ENCODE measurements at regions not wholly inside any gene's neighbourhood (a gene's known extent, or its start where the extent isn't known, plus 50 kb on each side); places are given as distances from the start of the nearest gene placed in this dataset.
"Not testable (repeated sequence)": the region's sequence is repeated elsewhere in the genome, so short reads cannot be mapped to it uniquely, and the experiment has no call there.

GRCh38 chr13:70985371-70985770 lies 877.1 kb upstream of the KLHL1 start:
- DNase-seq, result no peak

- not testable (repeated sequence) for DNase-seq
Measured at GRCh38 chr13:70981219-70981618, 873.0 kb upstream of the KLHL1 start.

GRCh38 chr13:70969321-70969720 lies 861.1 kb upstream of the KLHL1 start:
- DNase-seq, result no peak

GRCh38 chr13:70967564-70967963 lies 859.3 kb upstream of the KLHL1 start:
- DNase-seq, result no peak

- no peak for DNase-seq
Measured at GRCh38 chr13:70964874-70965273, 856.6 kb upstream of the KLHL1 start.

GRCh38 chr13:70964124-70964523 lies 855.9 kb upstream of the KLHL1 start:
- DNase-seq, result no peak

- DNase-seq, result peak; percentile 11
Measured at GRCh38 chr13:70960841-70961443, 852.7 kb upstream of the KLHL1 start.

GRCh38 chr13:70959035-70959775 lies 851.0 kb upstream of the KLHL1 start:
- DNase-seq, result peak; percentile 27

GRCh38 chr13:70955887-70956286 lies 847.6 kb upstream of the KLHL1 start:
- no peak for DNase-seq

GRCh38 chr13:70950664-70951063 lies 842.4 kb upstream of the KLHL1 start:
- no peak for DNase-seq

GRCh38 chr13:70945506-70945905 lies 837.3 kb upstream of the KLHL1 start:
- DNase-seq, result no peak

- no peak for DNase-seq
Measured at GRCh38 chr13:70941454-70941853, 833.2 kb upstream of the KLHL1 start.

- DNase-seq, result no peak
Measured at GRCh38 chr13:70938462-70938861, 830.2 kb upstream of the KLHL1 start.

- no peak for DNase-seq
Measured at GRCh38 chr13:70932511-70932910, 824.3 kb upstream of the KLHL1 start.

GRCh38 chr13:70923863-70924752 lies 815.9 kb upstream of the KLHL1 start:
- no peak for DNase-seq

GRCh38 chr13:70911286-70911685 lies 803.0 kb upstream of the KLHL1 start:
- no peak for DNase-seq

- DNase-seq, result no peak
Measured at GRCh38 chr13:70908795-70909194, 800.5 kb upstream of the KLHL1 start.

GRCh38 chr13:70905035-70905434 lies 796.8 kb upstream of the KLHL1 start:
- no peak for DNase-seq

GRCh38 chr13:70896136-70896535 lies 787.9 kb upstream of the KLHL1 start:
- DNase-seq, result no peak

GRCh38 chr13:70895599-70895998 lies 787.3 kb upstream of the KLHL1 start:
- DNase-seq, result no peak

GRCh38 chr13:70894258-70894657 lies 786.0 kb upstream of the KLHL1 start:
- DNase-seq, result no peak

GRCh38 chr13:70893832-70894231 lies 785.6 kb upstream of the KLHL1 start:
- no peak for DNase-seq

- DNase-seq, result no peak
Measured at GRCh38 chr13:70890289-70890688, 782.0 kb upstream of the KLHL1 start.

- DNase-seq, result no peak
Measured at GRCh38 chr13:70889163-70889562, 780.9 kb upstream of the KLHL1 start.
